ENCODE measurements at regions not wholly inside any gene's neighbourhood (a gene's known extent, or its start where the extent isn't known, plus 50 kb on each side); places are given as distances from the start of the nearest gene placed in this dataset.

DNA sequence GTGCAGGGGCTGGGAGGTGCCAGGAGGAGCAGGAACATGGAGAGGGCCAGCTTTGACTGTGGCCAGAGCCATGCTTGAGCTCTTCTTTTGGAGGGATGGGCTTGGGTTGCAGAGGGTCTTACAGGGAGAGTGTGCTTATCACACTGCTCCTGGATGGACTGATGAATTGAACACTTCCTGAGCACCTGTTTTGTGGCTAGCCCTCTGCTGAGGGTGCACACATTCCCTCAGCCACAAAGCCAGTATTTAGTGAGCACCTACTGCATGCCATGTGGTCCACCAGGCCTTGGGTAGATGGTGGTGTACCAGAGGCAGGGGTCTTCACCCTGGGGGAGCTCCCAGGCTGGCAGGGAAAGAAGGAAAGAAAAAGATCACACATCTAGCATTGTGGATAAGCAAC lies 118.9 kb downstream of the SLC25A47 start:
- TF ChIP-seq ZNF274 (IDR thresholded peaks at IDR 0.05; ENCODE audit: low read depth, low read length) = no peak
- no peak for TF ChIP-seq SUZ12 (IDR thresholded peaks at IDR 0.05; ENCODE audit: extremely low read depth, insufficient read depth, insufficient read length)
- TF ChIP-seq YY1 (IDR thresholded peaks at IDR 0.05; ENCODE audit: insufficient read depth, insufficient read length) = no peak

All from NT2/D1 (cell line).